ENCODE measurements at regions not wholly inside any gene's neighbourhood (a gene's known extent, or its start where the extent isn't known, plus 50 kb on each side); places are given as distances from the start of the nearest gene placed in this dataset.

DNA sequence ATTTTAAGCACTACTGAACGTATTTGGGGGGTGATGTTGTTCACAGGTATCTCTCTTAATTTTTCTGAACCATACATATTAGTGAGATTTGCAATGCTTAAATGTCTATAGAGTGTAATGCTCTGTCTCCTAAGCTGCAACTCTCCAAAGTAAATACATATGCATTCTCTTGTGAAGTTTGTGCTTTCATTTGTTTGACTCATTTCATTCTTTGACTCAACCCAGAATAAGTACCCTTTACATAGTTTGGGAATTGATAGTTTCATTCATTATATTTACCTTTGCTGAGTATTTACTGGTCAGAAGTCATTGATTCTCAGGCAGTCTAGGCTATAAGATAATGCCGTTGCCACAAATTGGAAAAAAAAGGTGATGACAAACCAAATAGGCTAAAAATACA lies 406.9 kb downstream of the FGF9 start:
- TF ChIP-seq, protein P1, sequence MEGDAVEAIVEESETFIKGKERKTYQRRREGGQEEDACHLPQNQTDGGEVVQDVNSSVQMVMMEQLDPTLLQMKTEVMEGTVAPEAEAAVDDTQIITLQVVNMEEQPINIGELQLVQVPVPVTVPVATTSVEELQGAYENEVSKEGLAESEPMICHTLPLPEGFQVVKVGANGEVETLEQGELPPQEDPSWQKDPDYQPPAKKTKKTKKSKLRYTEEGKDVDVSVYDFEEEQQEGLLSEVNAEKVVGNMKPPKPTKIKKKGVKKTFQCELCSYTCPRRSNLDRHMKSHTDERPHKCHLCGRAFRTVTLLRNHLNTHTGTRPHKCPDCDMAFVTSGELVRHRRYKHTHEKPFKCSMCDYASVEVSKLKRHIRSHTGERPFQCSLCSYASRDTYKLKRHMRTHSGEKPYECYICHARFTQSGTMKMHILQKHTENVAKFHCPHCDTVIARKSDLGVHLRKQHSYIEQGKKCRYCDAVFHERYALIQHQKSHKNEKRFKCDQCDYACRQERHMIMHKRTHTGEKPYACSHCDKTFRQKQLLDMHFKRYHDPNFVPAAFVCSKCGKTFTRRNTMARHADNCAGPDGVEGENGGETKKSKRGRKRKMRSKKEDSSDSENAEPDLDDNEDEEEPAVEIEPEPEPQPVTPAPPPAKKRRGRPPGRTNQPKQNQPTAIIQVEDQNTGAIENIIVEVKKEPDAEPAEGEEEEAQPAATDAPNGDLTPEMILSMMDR (IDR thresholded peaks at IDR 0.05) = no peak
- no peak for TF ChIP-seq POLR2A (IDR thresholded peaks at IDR 0.05)

Data from testis (tissue), 2 donors.